LNCAP (cell line): ENCODE measurements at regions not wholly inside any gene's neighbourhood (a gene's known extent, or its start where the extent isn't known, plus 50 kb on each side); places are given as distances from the start of the nearest gene placed in this dataset.

Experiments
- TF ChIP-seq, protein P1 (sequence below): fragments of 450-650 bp; IDR thresholded peaks from 2 replicates; pipeline ENCODE4 v1.5.1; 2017; ENCODE audit warnings: mild to moderate bottlenecking

DNA sequence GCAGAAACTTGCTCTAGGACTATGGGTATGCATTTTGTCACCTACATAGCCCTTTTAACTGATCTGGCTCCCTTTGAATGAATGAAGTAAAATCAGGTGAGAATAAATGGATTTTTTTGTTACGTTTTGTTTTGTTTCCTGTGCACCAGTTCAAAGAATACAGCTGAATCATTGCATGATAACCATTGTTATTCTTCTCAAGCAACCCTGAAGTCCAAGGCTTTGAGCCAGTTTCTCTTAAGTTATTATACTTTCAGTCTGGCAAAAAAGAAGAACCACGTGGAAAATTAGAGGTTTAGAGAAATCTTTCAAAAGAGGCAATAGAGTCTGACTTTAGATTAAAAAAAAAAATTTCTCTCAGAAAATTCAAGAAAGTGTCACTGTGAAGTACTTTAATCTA, 398.6 kb upstream of the TECRL start:
- TF ChIP-seq, protein P1, sequence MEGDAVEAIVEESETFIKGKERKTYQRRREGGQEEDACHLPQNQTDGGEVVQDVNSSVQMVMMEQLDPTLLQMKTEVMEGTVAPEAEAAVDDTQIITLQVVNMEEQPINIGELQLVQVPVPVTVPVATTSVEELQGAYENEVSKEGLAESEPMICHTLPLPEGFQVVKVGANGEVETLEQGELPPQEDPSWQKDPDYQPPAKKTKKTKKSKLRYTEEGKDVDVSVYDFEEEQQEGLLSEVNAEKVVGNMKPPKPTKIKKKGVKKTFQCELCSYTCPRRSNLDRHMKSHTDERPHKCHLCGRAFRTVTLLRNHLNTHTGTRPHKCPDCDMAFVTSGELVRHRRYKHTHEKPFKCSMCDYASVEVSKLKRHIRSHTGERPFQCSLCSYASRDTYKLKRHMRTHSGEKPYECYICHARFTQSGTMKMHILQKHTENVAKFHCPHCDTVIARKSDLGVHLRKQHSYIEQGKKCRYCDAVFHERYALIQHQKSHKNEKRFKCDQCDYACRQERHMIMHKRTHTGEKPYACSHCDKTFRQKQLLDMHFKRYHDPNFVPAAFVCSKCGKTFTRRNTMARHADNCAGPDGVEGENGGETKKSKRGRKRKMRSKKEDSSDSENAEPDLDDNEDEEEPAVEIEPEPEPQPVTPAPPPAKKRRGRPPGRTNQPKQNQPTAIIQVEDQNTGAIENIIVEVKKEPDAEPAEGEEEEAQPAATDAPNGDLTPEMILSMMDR = no peak

DNA sequence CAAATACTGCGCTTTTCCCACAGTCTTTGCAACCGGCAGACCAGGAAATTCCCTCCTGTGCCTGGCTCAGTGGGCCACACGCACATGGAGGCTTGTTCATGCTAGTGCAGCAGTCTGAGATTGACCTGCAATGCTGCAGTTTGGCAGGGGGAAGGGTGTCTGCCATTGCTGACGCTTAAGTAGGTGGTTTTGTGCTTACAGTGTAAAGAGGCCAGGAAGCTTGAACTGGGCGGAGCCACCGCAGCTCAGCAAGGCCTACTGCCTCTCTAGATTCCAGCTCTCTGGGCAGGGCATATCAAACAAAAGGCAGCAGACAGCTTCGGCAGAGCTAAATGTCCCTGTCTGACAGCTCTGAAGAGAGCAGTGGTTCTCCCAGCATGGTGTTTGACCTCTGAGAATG, 390.5 kb upstream of the TECRL start:
- TF ChIP-seq, protein P1 = no peak

DNA sequence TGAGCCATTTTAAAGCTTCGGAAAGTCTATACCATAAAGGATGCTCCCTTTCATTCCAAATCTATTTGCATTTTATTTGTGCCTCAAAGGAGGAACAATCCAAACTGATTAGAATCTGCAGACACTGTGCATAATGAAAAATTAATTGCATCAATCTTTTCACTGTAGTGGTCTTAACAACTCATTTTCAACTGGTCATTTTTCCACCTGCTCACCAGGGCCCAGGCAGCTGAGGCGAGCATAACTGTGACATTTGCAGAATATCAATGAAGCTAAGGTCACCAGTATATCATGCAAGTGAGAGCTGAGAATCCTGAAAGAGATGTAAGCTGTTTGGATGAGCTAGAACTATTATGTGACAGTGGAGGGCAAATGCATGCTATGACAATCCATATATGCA, 387.3 kb upstream of the TECRL start:
- TF ChIP-seq, protein P1 = no peak

DNA sequence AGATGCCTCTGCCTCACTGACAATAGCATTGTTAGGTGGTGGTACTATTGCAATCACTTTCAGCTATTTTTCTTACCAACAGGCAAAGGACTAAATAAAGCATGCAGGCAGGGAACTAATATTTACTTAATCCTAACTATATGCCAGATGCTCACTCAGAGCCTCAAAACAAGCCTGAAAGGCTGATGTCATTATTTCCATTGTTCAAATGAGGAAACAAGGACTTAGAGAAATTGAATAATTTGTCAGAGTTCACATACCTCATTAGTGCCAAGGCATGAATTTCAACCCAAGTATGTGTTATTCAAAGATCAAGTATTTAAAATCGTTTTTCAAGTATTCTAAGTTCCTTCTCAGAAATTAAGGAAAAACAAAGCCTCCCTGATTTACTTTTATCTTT, 374.9 kb upstream of the TECRL start:
- TF ChIP-seq, protein P1 = no peak

DNA sequence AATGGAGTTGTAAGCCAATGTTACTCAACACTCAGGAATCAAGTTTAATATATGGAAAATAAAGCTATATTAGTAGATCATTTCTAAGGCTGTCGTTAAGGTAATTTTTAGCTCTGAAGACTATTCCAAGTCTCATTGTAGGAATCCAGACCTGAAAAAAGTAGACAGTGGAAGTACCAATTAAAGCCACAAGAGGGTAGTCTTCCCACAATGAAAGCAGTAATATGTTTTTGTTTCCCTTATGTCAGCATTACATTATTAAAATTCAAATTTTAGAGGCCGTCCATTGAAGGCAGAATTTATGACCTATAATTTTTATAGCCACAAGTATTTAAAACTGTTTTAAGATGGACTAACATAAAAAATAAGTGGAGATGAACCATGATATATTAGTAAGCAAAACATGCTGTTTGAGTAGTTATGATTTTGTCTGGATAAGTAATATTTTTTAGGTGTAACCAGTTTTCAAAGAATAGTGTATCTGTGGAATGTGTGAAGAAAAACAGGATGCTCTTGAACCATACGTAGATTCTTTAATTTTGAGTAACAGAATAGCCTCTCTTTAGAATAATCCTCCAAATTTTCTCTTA, 372.6 kb upstream of the TECRL start:
- TF ChIP-seq, protein P1 = peak; percentile 79

DNA sequence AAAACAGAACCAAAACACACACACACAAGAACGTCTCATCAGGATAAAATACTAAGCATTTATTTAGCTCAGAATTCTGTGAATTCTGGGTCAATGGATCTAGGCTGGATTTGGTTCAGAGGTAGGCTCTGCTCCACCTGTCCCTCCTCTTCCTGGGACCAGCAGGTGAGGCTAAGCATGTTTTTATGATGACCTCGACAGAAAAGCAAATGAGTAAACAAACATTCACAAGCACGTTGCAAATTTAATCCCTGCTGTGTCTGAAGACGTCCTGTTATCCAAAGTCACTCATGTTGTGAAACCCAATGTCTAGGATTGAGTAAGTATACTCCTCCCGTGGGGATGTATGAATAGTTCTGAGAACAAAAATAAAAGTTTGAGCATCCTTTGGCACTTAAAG, 371.4 kb upstream of the TECRL start:
- TF ChIP-seq, protein P1 = no peak

DNA sequence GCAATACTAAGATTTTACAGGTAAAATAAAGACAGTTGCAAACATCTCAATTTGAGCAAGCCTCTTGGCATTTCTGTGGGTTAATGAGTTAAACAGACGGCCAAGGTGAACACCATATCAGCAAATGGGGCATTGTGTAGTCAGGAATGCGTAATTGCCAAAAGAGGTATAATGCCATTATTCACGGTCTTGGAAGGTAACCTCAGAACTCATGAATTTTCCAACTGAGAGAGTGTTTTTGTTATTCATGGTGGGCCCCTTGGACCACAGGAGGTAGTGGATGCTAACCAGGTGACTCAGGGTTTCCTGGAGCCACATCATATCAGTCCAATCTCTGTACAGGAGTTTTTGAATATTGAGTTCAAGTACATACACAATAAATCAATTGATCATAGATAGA, 368.0 kb upstream of the TECRL start:
- TF ChIP-seq, protein P1 = no peak

DNA sequence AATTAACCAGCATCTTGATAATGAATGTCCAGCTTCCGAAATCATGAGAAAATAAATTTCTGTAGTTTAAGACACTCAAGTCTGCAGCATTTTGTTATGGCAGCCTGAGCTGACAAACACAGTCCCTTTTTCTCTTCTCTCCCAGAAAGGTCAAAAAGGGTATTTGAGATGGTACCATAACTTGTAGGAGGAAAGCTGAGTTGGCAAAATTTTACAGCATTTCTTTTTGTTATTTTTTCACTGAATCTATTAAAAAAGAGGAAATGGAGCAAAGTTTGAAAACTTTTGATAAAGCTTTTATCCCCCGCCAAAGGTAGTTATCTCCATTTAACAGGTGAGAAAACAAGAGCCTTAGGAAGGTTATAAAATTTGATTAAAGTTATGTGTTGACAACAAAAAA, 367.6 kb upstream of the TECRL start:
- TF ChIP-seq, protein P1 = no peak
